K562 (cell line): ENCODE measurements at regions not wholly inside any gene's neighbourhood (a gene's known extent, or its start where the extent isn't known, plus 50 kb on each side); places are given as distances from the start of the nearest gene placed in this dataset.

Experiments used
- ATAC-seq: fragments of 200-7000 bp; cut with Tn5 transposase; 3 replicates; pipeline ENCODE4 v1.9.1; 2020; ENCODE audit warnings: moderate library complexity
- BruUV-seq: library from RNA; stranded (reverse); fragments of 400-500 nt; replicated peaks from 2 replicates; lab custom pipeline; 2021; lab: Mats Ljungman, UMichigan
- CTCF ChIA-PET: fragments of 300-600 bp; formaldehyde crosslinking; extraction: SDS; loops from one replicate; lab custom pipeline; 2021; ENCODE audit warnings: low intra/inter-chr PET ratio; lab: Yijun Ruan, JAX
- POLR2A ChIA-PET: fragments of 300-600, 350-650 bp; sonication (Branson Sonifier 250); formaldehyde crosslinking; extraction: SDS; loops from one replicate; lab custom pipeline; 2021; ENCODE audit warnings: antibody characterized with exemption, inconsistent platforms; lab: Yijun Ruan, JAX
- DNase-seq, 4 experiments: peaks; one replicate each; pipeline versions ENCODE4 v3.0.0 to v3.0.0-alpha.2; 2011 to 2018; ENCODE audit warnings: low spot score in 3 of 4, mixed read lengths in 3 of 4; ENCODE audit errors: extremely low read depth in 1 of 4
- FAIRE-seq: peaks from 2 replicates; lab custom pipeline; 2011; peaks lifted over from hg19 to GRCh38; lab: Jason Lieb, UNC
- H2AFZ ChIP-seq: 2 replicates; pipeline ENCODE4 v1.6.0; 2011; ENCODE audit warnings: low read depth, low read length, control low read depth, inconsistent platforms
- H3K27ac ChIP-seq: fragments of 200-600 bp; 3 replicates; pipeline ENCODE4 v1.8.0; 2011; ENCODE audit warnings: low read depth, mild to moderate bottlenecking, control low read depth, inconsistent platforms, low read length, moderate library complexity, mixed read lengths; ENCODE audit errors: extremely low read depth
- H3K27me3 ChIP-seq, 2 experiments: fragments of 300-600 bp in 1 of 2; 2 replicates in 1 of 2; 3 replicates in 1 of 2; pipeline versions ENCODE4 v1.6.0 to v1.8.0; 2011; ENCODE audit warnings: inconsistent platforms in 2 of 2, low read length in 2 of 2, mild to moderate bottlenecking in 1 of 2, mixed read lengths in 1 of 2, moderate library complexity in 1 of 2; ENCODE audit not compliant: control insufficient read depth in 2 of 2, insufficient read depth in 2 of 2
- H3K36me3 ChIP-seq: fragments of 300-600 bp; 3 replicates; pipeline ENCODE4 v1.8.0; 2011; ENCODE audit warnings: mild to moderate bottlenecking, low read length, inconsistent platforms; ENCODE audit not compliant: control insufficient read depth, insufficient read depth
- H3K4me1 ChIP-seq, 2 experiments: fragments of 200-600 bp in 1 of 2; replicated peaks in 1 of 2; 2 replicates in 1 of 2; 3 replicates in 1 of 2; pipeline versions ENCODE4 v1.5.1 to v1.8.0; 2011; ENCODE audit warnings: inconsistent platforms in 2 of 2, low read length in 2 of 2, mild to moderate bottlenecking in 1 of 2, mixed read lengths in 1 of 2, moderate library complexity in 1 of 2; ENCODE audit not compliant: control insufficient read depth in 2 of 2, insufficient read depth in 2 of 2
- H3K4me2 ChIP-seq: 2 replicates; pipeline ENCODE4 v1.6.1; 2011; ENCODE audit warnings: low read length, control low read depth, inconsistent platforms, mixed read lengths; ENCODE audit not compliant: insufficient read depth
- H3K4me3 ChIP-seq: fragments of 200-600 bp; sonication (generic), shearing (Covaris generic); 2 replicates; pipeline ENCODE4 v1.5.1; 2016; ENCODE audit warnings: control low read depth, inconsistent platforms
- H3K79me2 ChIP-seq: fragments of 200-600 bp; 3 replicates; pipeline ENCODE4 v1.8.0; 2011; ENCODE audit warnings: low read length, inconsistent platforms; ENCODE audit not compliant: control insufficient read depth, insufficient read depth
- H3K9ac ChIP-seq, 2 experiments: 2 replicates each; pipeline versions ENCODE4 v1.6.0 to v1.6.1; 2011; ENCODE audit warnings: low read depth in 2 of 2, low read length in 2 of 2, control low read depth in 1 of 2, inconsistent platforms in 1 of 2, mild to moderate bottlenecking in 1 of 2, mixed read lengths in 1 of 2; ENCODE audit not compliant: insufficient read depth in 1 of 2
- H3K9me1 ChIP-seq: one replicate; pipeline ENCODE4 v1.6.0; 2011; ENCODE audit warnings: inconsistent platforms, mild to moderate bottlenecking, low read length, moderate library complexity; ENCODE audit not compliant: control insufficient read depth, insufficient read depth
- H3K9me3 ChIP-seq: replicated peaks from 2 replicates; pipeline ENCODE4 v1.5.1; 2011; ENCODE audit warnings: low read depth, low read length, inconsistent platforms; ENCODE audit not compliant: control insufficient read depth, insufficient read depth
- H4K20me1 ChIP-seq: replicated peaks from 2 replicates; pipeline ENCODE4 v1.6.1; 2011; ENCODE audit warnings: low read length, inconsistent platforms, mixed read lengths; ENCODE audit not compliant: control insufficient read depth, insufficient read depth
- ELF2 ChIP-seq: fragments of 250-450 bp; sonication (Bioruptor Pico); IDR thresholded peaks from 2 replicates; pipeline ENCODE4 v1.5.0; 2021; ENCODE audit warnings: mild to moderate bottlenecking
- HES1 ChIP-seq: fragments of 450-650 bp; IDR thresholded peaks from 2 replicates; pipeline ENCODE4 v1.6.1; 2016; ENCODE audit warnings: low read depth, mild to moderate bottlenecking, moderate library complexity
- HNRNPH1 ChIP-seq: fragments of 200-400 bp; formaldehyde crosslinking; optimal IDR thresholded peaks from 2 replicates; pipeline ENCODE3; 2017; ENCODE audit warnings: low read depth, mild to moderate bottlenecking, low read length, moderate library complexity
- OTX1 ChIP-seq: fragments of 450-650 bp; formaldehyde crosslinking; IDR thresholded peaks from 2 replicates; pipeline ENCODE4 v1.4.0; 2022; ENCODE audit warnings: mild to moderate bottlenecking
- SLC30A9 ChIP-seq: fragments of 250-450 bp; sonication (Bioruptor Pico); IDR thresholded peaks from 2 replicates; pipeline ENCODE4 v1.8.0; 2022; ENCODE audit warnings: mild to moderate bottlenecking, moderate library complexity
- SNAPC5 ChIP-seq: fragments of 250-450 bp; sonication (Bioruptor Pico); IDR thresholded peaks from 2 replicates; pipeline ENCODE4 v1.8.0; 2021; ENCODE audit warnings: moderate library complexity, mild to moderate bottlenecking, inconsistent platforms
- TSHZ1 ChIP-seq: fragments of 250-450 bp; sonication (Bioruptor Pico); IDR thresholded peaks from 2 replicates; pipeline ENCODE4 v1.4.0; 2020; ENCODE audit warnings: mild to moderate bottlenecking, moderate library complexity
- YBX1 ChIP-seq: fragments of 450-650 bp; IDR thresholded peaks from 2 replicates; pipeline ENCODE4 v1.7.1; 2016; ENCODE audit warnings: mild to moderate bottlenecking
- ZNF518B ChIP-seq: fragments of 250-450 bp; sonication (Bioruptor Pico); IDR thresholded peaks from 2 replicates; pipeline ENCODE4 v1.5.0; 2021; ENCODE audit warnings: mild to moderate bottlenecking, moderate library complexity
- WGBS: fragments of 100-300 bp; shearing (Covaris generic); methylation state at CpG from one replicate; pipeline ENCODE4 v1.1.6; 2016; ENCODE audit warnings: low coverage, mixed read lengths; ENCODE audit not compliant: insufficient coverage; ENCODE audit errors: missing lambda C conversion rate; 5-methylcytosine and 5-hydroxymethylcytosine counted together
- in situ Hi-C: fragments of 300-500 bp; cut with MboI; formaldehyde crosslinking; loops from 4 replicates; pipeline ENCODE4 v1.15.0; 2018; ENCODE audit warnings: inconsistent platforms, mixed read lengths
- intact Hi-C: fragments of 100-400 bp; cut with micrococcal nuclease; formaldehyde crosslinking; loops from 2 replicates; pipeline ENCODE4 v1.14.2; 2022

GRCh38 chr2:120797421-120798221, 62.0 kb downstream of the GLI2 start:
- ATAC-seq: no peak
- BruUV-seq: no TSS peak
- Histone ChIP-seq H3K27me3 (peaks cover 15 to 77% of the 10 kb centered on the region in 2 experiments; a peak in 4 of 5 replicates), H3K9ac (no peak overlapping the region), H3K9me3 (no peaks in the 10 kb centered on the region), H3K27ac (no peak overlapping the region), H3K9me1 (no peaks in the 10 kb centered on the region), H3K4me3 (no peak overlapping the region), H3K4me2 (no peak overlapping the region), H3K4me1 (no peaks in the 10 kb centered on the region), H4K20me1 (no peaks in the 10 kb centered on the region; the same call in 1 of the 2 replicates), H3K36me3 (no peaks in the 10 kb centered on the region), H3K79me2 (no peaks in the 10 kb centered on the region), H2AFZ (no peak overlapping the region)
- 4% methylated on average over 18 of the region's 19 CpGs for WGBS
- ChIA-PET POLR2A (no interaction called here), CTCF (no interaction called here)
- intact Hi-C loops (no loop called here), in situ Hi-C loops (no loop called here)
- no peak for DNase-seq
- TF ChIP-seq YBX1 (no peak), OTX1 (CRISPR knock-in tag) (no peak), SLC30A9 (no peak), HNRNPH1 (no peak), ELF2 (CRISPR knock-in tag) (no peak), HES1 (no peak), TSHZ1 (no peak), SNAPC5 (CRISPR knock-in tag) (no peak), ZNF518B (no peak)
- no peak for FAIRE-seq
